WTC11 (cell line): ENCODE measurements at regions not wholly inside any gene's neighbourhood (a gene's known extent, or its start where the extent isn't known, plus 50 kb on each side); places are given as distances from the start of the nearest gene placed in this dataset.

Source experiments
- ATAC-seq: fragments of 200-7000 bp; cut with Tn5 transposase; 2 replicates; pipeline ENCODE4 v1.10.0; 2021; ENCODE audit warnings: mild to moderate bottlenecking, moderate library complexity
- CTCF ChIA-PET: fragments of 300-600 bp; sonication (Branson Sonifier 250); formaldehyde crosslinking; loops from one replicate; lab custom pipeline; 2021; ENCODE audit warnings: antibody characterized with exemption; lab: Charles Lee
- POLR2A ChIA-PET: fragments of 350-600 bp; sonication (Branson Sonifier 250); formaldehyde crosslinking; loops from one replicate; lab custom pipeline; 2021; ENCODE audit warnings: antibody characterized with exemption; lab: Charles Lee
- DNase-seq: peaks from one replicate; pipeline ENCODE4 v3.0.0; 2021; ENCODE audit warnings: low spot score
- H3K27ac Mint-ChIP-seq: 2 replicates; pipeline ENCODE4 v1.8.0; 2021; ENCODE audit warnings: mixed read lengths
- H3K27me3 Mint-ChIP-seq: 2 replicates; pipeline ENCODE4 v1.8.0; 2021; ENCODE audit warnings: low read depth, mild to moderate bottlenecking, moderate library complexity, mixed read lengths
- H3K36me3 Mint-ChIP-seq: 2 replicates; pipeline ENCODE4 v1.8.0; 2021; ENCODE audit warnings: mixed read lengths
- H3K4me1 Mint-ChIP-seq: 2 replicates; pipeline ENCODE4 v1.8.0; 2022; ENCODE audit warnings: mixed read lengths
- H3K4me3 Mint-ChIP-seq: 2 replicates; pipeline ENCODE4 v1.8.0; 2021; ENCODE audit warnings: mild to moderate bottlenecking, moderate library complexity, mixed read lengths
- H3K9me3 Mint-ChIP-seq: 2 replicates; pipeline ENCODE4 v1.8.0; 2021; ENCODE audit warnings: mixed read lengths
- FOXJ3 ChIP-seq: sonication (generic); formaldehyde crosslinking; IDR thresholded peaks from 2 replicates; pipeline ENCODE4 v1.9.0; 2021; ENCODE audit warnings: missing genetic modification reagents, mild to moderate bottlenecking, borderline replicate concordance
- FOXK1 ChIP-seq: sonication (generic); formaldehyde crosslinking; IDR thresholded peaks from 2 replicates; pipeline ENCODE4 v1.8.0; 2022; ENCODE audit warnings: mild to moderate bottlenecking, moderate library complexity, missing genetic modification reagents
- HMGA2 ChIP-seq: fragments of 250-450 bp; sonication (Bioruptor Pico); IDR thresholded peaks from 2 replicates; pipeline ENCODE4 v1.4.0; 2021; ENCODE audit warnings: mild to moderate bottlenecking, moderate library complexity
- IRF2 ChIP-seq: sonication (generic); formaldehyde crosslinking; IDR thresholded peaks from 2 replicates; pipeline ENCODE4 v1.8.0; 2022; ENCODE audit warnings: low read depth, missing genetic modification reagents, borderline replicate concordance
- NFATC4 ChIP-seq: fragments of 250-450 bp; sonication (Bioruptor Pico); IDR thresholded peaks from 2 replicates; pipeline ENCODE4 v1.9.0; 2021; ENCODE audit warnings: mild to moderate bottlenecking
- NR1H2 ChIP-seq: sonication (generic); formaldehyde crosslinking; IDR thresholded peaks from 2 replicates; pipeline ENCODE4 v1.9.0; 2021; ENCODE audit warnings: mild to moderate bottlenecking, moderate library complexity, missing genetic modification reagents
- RELA ChIP-seq: sonication (generic); formaldehyde crosslinking; IDR thresholded peaks from 2 replicates; pipeline ENCODE4 v1.8.1; 2022; ENCODE audit warnings: missing genetic modification reagents, mild to moderate bottlenecking, borderline replicate concordance
- SP1 ChIP-seq: sonication (generic); formaldehyde crosslinking; conservative IDR thresholded peaks from 2 replicates; pipeline ENCODE4 v1.8.1; 2022; ENCODE audit warnings: missing genetic modification reagents
- TCF7 ChIP-seq: sonication (generic); formaldehyde crosslinking; IDR thresholded peaks from 2 replicates; pipeline ENCODE4 v1.8.0; 2022; ENCODE audit warnings: mild to moderate bottlenecking, low read depth, missing genetic modification reagents, moderate library complexity
- ZBTB21 ChIP-seq: sonication (generic); formaldehyde crosslinking; IDR thresholded peaks from 2 replicates; pipeline ENCODE4 v1.8.1; 2023; ENCODE audit warnings: mild to moderate bottlenecking, missing genetic modification reagents, borderline replicate concordance
- ZNF138 ChIP-seq: sonication (generic); formaldehyde crosslinking; conservative IDR thresholded peaks from 2 replicates; pipeline ENCODE4 v1.8.1; 2022; ENCODE audit warnings: mild to moderate bottlenecking, moderate library complexity, missing genetic modification reagents
- ZNF219 ChIP-seq: sonication (generic); formaldehyde crosslinking; IDR thresholded peaks from 2 replicates; pipeline ENCODE4 v1.8.0; 2023; ENCODE audit warnings: missing genetic modification reagents, mild to moderate bottlenecking, borderline replicate concordance
- ZNF263 ChIP-seq: sonication (generic); formaldehyde crosslinking; IDR thresholded peaks from 2 replicates; pipeline ENCODE4 v1.8.1; 2022; ENCODE audit warnings: low read depth, mild to moderate bottlenecking, moderate library complexity, missing genetic modification reagents
- ZNF416 ChIP-seq: fragments of 250-450 bp; sonication (Bioruptor Pico); IDR thresholded peaks from 2 replicates; pipeline ENCODE4 v1.9.0; 2021; ENCODE audit warnings: mild to moderate bottlenecking, inconsistent platforms
- TF ChIP-seq, protein P1 (sequence below): fragments of 250-450 bp; sonication (Bioruptor Pico); IDR thresholded peaks from 2 replicates; pipeline ENCODE4 v2.1.2; 2022; ENCODE audit warnings: mild to moderate bottlenecking, moderate library complexity
- TF ChIP-seq, protein P2 (sequence below): sonication (generic); formaldehyde crosslinking; IDR thresholded peaks from 2 replicates; pipeline ENCODE4 v1.8.0; 2023; ENCODE audit warnings: mild to moderate bottlenecking, missing genetic modification reagents
- TF ChIP-seq, protein P3 (sequence below): fragments of 250-450 bp; sonication (Bioruptor Pico); IDR thresholded peaks from 2 replicates; pipeline ENCODE4 v1.9.0; 2021; ENCODE audit warnings: moderate library complexity, mild to moderate bottlenecking, inconsistent platforms, borderline replicate concordance
- TF ChIP-seq, protein P4 (sequence below): fragments of 250-450 bp; sonication (Bioruptor Pico); IDR thresholded peaks from 2 replicates; pipeline ENCODE4 v1.9.0; 2021; ENCODE audit warnings: mild to moderate bottlenecking
- TF ChIP-seq, protein P5 (sequence below): sonication (generic); formaldehyde crosslinking; IDR thresholded peaks from 2 replicates; pipeline ENCODE4 v1.8.0; 2022; ENCODE audit warnings: mild to moderate bottlenecking, missing genetic modification reagents
- TF ChIP-seq, protein P6 (sequence below): sonication (generic); formaldehyde crosslinking; IDR thresholded peaks from 2 replicates; pipeline ENCODE4 v1.8.0; 2022; ENCODE audit warnings: mild to moderate bottlenecking, missing genetic modification reagents

DNA sequence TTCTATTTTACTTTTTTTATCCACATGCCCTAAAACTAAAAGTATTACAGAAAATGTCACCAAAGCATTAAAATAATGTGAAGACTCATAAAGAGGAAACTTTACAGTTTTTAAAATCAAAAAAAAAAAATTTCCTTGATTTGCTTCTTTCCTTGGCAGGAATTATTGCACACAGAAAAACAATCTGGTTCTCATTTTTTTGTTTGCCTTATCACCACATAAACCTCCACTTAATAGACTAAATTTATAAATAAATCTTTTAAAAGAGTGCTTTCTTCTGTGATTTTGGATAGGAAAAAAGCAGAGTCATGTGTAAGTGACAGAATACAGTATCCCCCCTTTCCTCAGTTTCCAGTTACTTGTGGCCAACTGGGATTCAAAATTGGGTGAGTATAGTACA, 695.1 kb upstream of the CITED2 start (continued):
- TF ChIP-seq FOXK1 (no peak), NR1H2 (CRISPR knock-in tag) (no peak), RELA (no peak)

DNA sequence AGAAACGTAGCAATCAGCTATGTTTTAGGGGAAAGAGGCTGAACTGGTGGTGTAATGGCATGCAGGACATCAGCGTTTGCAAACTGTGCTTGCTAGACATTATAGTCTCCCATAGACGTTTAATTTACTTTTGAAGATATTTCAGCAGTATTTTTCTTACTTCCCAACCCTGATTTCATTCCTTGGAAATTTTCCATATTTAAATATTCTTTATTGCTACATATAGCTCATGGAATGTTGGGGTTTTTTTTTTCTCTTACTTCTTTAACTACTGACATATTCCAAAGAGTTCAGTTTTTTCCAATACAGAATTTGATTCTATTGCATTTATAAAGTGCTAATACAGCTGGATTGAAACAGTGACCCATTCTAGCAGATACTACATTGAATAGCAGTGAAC, 694.4 kb upstream of the CITED2 start:
- DNase-seq (no peak), ATAC-seq (no peak)
- Mint-ChIP-seq H3K4me3 (no peak overlapping the region), H3K27ac (no peak overlapping the region), H3K9me3 (no peaks in the 10 kb centered on the region), H3K27me3 (no peaks in the 10 kb centered on the region), H3K36me3 (no peaks in the 10 kb centered on the region), H3K4me1 (peaks cover 7% of the 10 kb centered on the region)
- CTCF ChIA-PET: no interaction called here
- POLR2A ChIA-PET: no interaction called here
- TF ChIP-seq ZBTB21 (CRISPR knock-in tag) (no peak), RELA (no peak), SP1 (CRISPR knock-in tag) (no peak), ZNF138 (no peak), TCF7 (CRISPR knock-in tag) (no peak), FOXJ3 (no peak), NFATC4 (CRISPR knock-in tag) (no peak), ZNF416 (CRISPR knock-in tag) (no peak), ZNF263 (CRISPR knock-in tag) (no peak), ZNF219 (CRISPR knock-in tag) (no peak), HMGA2 (CRISPR knock-in tag) (no peak), IRF2 (CRISPR knock-in tag) (no peak)
- TF ChIP-seq, protein P1, sequence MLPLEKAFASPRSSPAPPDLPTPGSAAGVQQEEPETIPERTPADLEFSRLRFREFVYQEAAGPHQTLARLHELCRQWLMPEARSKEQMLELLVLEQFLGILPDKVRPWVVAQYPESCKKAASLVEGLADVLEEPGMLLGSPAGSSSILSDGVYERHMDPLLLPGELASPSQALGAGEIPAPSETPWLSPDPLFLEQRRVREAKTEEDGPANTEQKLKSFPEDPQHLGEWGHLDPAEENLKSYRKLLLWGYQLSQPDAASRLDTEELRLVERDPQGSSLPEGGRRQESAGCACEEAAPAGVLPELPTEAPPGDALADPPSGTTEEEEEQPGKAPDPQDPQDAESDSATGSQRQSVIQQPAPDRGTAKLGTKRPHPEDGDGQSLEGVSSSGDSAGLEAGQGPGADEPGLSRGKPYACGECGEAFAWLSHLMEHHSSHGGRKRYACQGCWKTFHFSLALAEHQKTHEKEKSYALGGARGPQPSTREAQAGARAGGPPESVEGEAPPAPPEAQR (CRISPR knock-in tag): no peak
- TF ChIP-seq, protein P2, sequence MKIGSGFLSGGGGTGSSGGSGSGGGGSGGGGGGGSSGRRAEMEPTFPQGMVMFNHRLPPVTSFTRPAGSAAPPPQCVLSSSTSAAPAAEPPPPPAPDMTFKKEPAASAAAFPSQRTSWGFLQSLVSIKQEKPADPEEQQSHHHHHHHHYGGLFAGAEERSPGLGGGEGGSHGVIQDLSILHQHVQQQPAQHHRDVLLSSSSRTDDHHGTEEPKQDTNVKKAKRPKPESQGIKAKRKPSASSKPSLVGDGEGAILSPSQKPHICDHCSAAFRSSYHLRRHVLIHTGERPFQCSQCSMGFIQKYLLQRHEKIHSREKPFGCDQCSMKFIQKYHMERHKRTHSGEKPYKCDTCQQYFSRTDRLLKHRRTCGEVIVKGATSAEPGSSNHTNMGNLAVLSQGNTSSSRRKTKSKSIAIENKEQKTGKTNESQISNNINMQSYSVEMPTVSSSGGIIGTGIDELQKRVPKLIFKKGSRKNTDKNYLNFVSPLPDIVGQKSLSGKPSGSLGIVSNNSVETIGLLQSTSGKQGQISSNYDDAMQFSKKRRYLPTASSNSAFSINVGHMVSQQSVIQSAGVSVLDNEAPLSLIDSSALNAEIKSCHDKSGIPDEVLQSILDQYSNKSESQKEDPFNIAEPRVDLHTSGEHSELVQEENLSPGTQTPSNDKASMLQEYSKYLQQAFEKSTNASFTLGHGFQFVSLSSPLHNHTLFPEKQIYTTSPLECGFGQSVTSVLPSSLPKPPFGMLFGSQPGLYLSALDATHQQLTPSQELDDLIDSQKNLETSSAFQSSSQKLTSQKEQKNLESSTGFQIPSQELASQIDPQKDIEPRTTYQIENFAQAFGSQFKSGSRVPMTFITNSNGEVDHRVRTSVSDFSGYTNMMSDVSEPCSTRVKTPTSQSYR: no peak
- TF ChIP-seq, protein P3, sequence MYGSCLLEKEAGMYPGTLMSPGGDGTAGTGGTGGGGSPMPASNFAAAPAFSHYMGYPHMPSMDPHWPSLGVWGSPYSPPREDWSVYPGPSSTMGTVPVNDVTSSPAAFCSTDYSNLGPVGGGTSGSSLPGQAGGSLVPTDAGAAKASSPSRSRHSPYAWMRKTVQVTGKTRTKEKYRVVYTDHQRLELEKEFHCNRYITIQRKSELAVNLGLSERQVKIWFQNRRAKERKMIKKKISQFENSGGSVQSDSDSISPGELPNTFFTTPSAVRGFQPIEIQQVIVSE: no peak
- TF ChIP-seq, protein P4, sequence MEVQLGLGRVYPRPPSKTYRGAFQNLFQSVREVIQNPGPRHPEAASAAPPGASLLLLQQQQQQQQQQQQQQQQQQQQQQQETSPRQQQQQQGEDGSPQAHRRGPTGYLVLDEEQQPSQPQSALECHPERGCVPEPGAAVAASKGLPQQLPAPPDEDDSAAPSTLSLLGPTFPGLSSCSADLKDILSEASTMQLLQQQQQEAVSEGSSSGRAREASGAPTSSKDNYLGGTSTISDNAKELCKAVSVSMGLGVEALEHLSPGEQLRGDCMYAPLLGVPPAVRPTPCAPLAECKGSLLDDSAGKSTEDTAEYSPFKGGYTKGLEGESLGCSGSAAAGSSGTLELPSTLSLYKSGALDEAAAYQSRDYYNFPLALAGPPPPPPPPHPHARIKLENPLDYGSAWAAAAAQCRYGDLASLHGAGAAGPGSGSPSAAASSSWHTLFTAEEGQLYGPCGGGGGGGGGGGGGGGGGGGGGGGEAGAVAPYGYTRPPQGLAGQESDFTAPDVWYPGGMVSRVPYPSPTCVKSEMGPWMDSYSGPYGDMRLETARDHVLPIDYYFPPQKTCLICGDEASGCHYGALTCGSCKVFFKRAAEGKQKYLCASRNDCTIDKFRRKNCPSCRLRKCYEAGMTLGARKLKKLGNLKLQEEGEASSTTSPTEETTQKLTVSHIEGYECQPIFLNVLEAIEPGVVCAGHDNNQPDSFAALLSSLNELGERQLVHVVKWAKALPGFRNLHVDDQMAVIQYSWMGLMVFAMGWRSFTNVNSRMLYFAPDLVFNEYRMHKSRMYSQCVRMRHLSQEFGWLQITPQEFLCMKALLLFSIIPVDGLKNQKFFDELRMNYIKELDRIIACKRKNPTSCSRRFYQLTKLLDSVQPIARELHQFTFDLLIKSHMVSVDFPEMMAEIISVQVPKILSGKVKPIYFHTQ (CRISPR knock-in tag): no peak
- TF ChIP-seq, protein P5, sequence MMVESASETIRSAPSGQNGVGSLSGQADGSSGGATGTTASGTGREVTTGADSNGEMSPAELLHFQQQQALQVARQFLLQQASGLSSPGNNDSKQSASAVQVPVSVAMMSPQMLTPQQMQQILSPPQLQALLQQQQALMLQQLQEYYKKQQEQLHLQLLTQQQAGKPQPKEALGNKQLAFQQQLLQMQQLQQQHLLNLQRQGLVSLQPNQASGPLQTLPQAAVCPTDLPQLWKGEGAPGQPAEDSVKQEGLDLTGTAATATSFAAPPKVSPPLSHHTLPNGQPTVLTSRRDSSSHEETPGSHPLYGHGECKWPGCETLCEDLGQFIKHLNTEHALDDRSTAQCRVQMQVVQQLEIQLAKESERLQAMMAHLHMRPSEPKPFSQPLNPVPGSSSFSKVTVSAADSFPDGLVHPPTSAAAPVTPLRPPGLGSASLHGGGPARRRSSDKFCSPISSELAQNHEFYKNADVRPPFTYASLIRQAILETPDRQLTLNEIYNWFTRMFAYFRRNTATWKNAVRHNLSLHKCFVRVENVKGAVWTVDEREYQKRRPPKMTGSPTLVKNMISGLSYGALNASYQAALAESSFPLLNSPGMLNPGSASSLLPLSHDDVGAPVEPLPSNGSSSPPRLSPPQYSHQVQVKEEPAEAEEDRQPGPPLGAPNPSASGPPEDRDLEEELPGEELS: no peak
- TF ChIP-seq, protein P6, sequence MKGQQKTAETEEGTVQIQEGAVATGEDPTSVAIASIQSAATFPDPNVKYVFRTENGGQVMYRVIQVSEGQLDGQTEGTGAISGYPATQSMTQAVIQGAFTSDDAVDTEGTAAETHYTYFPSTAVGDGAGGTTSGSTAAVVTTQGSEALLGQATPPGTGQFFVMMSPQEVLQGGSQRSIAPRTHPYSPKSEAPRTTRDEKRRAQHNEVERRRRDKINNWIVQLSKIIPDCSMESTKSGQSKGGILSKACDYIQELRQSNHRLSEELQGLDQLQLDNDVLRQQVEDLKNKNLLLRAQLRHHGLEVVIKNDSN (CRISPR knock-in tag): no peak
